ENCODE measurements at regions not wholly inside any gene's neighbourhood (a gene's known extent, or its start where the extent isn't known, plus 50 kb on each side); places are given as distances from the start of the nearest gene placed in this dataset.

DNA sequence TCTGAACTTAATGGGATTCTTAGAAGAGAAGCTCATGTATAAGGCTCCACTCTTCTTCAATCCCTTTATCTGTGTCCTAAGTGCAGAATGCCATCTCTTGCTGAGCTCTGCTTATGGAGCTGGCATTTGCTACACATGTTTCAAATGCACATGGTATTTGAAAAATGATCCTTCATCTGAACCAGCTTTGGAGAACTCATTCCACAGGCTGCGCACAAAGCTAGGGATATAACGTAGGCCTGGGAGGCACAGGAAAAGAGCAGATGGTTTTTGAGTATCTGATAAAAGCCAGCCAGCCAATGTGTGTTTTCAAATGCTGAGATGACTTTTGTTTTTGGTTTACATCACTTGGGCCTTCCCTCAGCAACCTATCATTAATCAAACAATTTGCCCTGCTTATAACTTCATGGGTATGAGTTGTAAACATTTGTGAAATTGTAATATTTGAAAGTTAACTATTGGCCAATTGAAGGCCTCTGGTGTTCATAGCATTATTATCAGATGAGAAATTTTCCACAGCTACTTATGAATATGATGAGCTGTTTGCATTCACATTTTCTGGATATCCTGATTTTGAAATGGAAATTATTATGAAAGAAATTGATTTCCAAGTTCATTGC is 729.0 kb downstream of the FGF9 start:
- no peak for TF ChIP-seq EZH2 (IDR thresholded peaks at IDR 0.05; ENCODE audit: borderline replicate concordance, low read length)
- TF ChIP-seq, protein P1, sequence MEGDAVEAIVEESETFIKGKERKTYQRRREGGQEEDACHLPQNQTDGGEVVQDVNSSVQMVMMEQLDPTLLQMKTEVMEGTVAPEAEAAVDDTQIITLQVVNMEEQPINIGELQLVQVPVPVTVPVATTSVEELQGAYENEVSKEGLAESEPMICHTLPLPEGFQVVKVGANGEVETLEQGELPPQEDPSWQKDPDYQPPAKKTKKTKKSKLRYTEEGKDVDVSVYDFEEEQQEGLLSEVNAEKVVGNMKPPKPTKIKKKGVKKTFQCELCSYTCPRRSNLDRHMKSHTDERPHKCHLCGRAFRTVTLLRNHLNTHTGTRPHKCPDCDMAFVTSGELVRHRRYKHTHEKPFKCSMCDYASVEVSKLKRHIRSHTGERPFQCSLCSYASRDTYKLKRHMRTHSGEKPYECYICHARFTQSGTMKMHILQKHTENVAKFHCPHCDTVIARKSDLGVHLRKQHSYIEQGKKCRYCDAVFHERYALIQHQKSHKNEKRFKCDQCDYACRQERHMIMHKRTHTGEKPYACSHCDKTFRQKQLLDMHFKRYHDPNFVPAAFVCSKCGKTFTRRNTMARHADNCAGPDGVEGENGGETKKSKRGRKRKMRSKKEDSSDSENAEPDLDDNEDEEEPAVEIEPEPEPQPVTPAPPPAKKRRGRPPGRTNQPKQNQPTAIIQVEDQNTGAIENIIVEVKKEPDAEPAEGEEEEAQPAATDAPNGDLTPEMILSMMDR (conservative IDR thresholded peaks at IDR 0.05 in 1 of 2, IDR thresholded peaks at IDR 0.05 in 1 of 2; ENCODE audit: extremely low read depth in 1 of 2, insufficient read depth in 1 of 2, low read depth in 1 of 2, low read length in 2 of 2) = no peak

Measured in mammary epithelial cell (primary cell).